T-helper 17 cell (primary cell): ENCODE measurements at regions not wholly inside any gene's neighbourhood (a gene's known extent, or its start where the extent isn't known, plus 50 kb on each side); places are given as distances from the start of the nearest gene placed in this dataset.

ENCODE experiments used
- ATAC-seq: fragments of 150-1000 bp; cut with Tn5 transposase; 2 replicates; pipeline ENCODE4 v1.10.0; 2021; ENCODE audit warnings: mild to moderate bottlenecking, moderate library complexity
- DNase-seq, 3 donors: peaks; one replicate each; pipeline versions ENCODE4 v3.0.0 to v3.0.0-alpha.2; 2020 to 2021
- H3K9me3 ChIP-seq: one replicate; pipeline ENCODE4 v1.7.0; 2013; ENCODE audit warnings: low read length, mild to moderate bottlenecking; ENCODE audit not compliant: control insufficient read depth, poor library complexity, severe bottlenecking
- H3K27ac Mint-ChIP-seq: one replicate; pipeline ENCODE4 v1.8.0; 2022; ENCODE audit warnings: mild to moderate bottlenecking, moderate library complexity, mixed read lengths
- H3K27me3 Mint-ChIP-seq: one replicate; pipeline ENCODE4 v1.8.0; 2022; ENCODE audit warnings: mixed read lengths
- H3K36me3 Mint-ChIP-seq: one replicate; pipeline ENCODE4 v1.8.0; 2022; ENCODE audit warnings: low read depth, mixed read lengths
- H3K4me1 Mint-ChIP-seq: one replicate; pipeline ENCODE4 v1.8.0; 2022; ENCODE audit warnings: mild to moderate bottlenecking, mixed read lengths
- H3K4me3 Mint-ChIP-seq: one replicate; pipeline ENCODE4 v1.8.0; 2022; ENCODE audit warnings: mild to moderate bottlenecking, moderate library complexity, mixed read lengths

DNA sequence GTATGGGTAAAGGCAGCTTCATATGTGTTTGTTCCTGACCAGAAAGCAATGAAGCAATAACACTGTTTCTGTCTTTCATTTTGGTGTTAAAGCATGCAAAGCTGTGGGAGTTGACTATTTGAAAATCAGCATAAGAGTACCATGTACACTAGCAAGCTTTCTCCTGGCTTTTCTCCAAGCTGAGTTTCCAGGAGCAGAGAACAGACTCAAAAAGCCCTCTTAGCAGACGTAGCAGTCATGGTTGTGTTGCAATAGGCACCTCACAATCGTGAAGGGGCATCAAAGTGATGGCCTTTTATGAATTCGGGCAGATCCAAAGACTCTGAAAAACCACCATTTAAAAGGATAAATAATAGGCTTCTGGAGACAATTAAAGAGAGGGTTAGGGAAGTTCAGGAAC, 159.7 kb downstream of the PTGER3 start:
- no peaks in the 10 kb centered on the region for H3K9me3 ChIP-seq
- no peak for ATAC-seq
- no peak for DNase-seq
- no peaks in the 10 kb centered on the region for H3K36me3 Mint-ChIP-seq
- no peaks in the 10 kb centered on the region for H3K4me1 Mint-ChIP-seq
- H3K27ac Mint-ChIP-seq: no peak overlapping the region
- H3K4me3 Mint-ChIP-seq: no peak overlapping the region
- no peaks in the 10 kb centered on the region for H3K27me3 Mint-ChIP-seq

- ATAC-seq (no peak), DNase-seq (no peak)
- H3K36me3 Mint-ChIP-seq: no peaks in the 10 kb centered on the region
- H3K9me3 ChIP-seq: no peaks in the 10 kb centered on the region
- no peaks in the 10 kb centered on the region for H3K4me1 Mint-ChIP-seq
- H3K27me3 Mint-ChIP-seq: no peaks in the 10 kb centered on the region
- no peak overlapping the region for H3K4me3 Mint-ChIP-seq
- H3K27ac Mint-ChIP-seq: no peak overlapping the region
Measured at GRCh38 chr1:70888722-70889121, 158.9 kb downstream of the PTGER3 start.

DNA sequence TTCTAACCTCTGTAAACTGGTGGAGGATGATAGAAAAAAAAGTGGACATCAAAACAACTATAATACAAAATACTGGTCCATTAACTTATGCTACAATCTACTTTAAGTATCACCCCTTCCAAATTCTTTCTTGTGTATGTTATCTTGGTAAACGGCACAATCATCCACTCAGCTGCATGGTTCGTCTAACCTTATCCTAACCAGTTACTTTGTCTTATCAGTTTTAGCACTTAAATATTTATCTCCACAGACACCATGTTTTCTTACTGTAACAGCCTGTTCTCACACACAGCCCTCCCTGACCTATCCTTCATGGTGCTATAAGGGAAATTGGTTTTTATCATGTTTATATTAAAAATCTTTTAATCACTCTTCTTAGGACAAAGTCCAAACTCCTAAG, 157.2 kb downstream of the PTGER3 start:
- no peak overlapping the region for H3K27ac Mint-ChIP-seq
- ATAC-seq (no peak), DNase-seq (no peak)
- H3K4me1 Mint-ChIP-seq: no peaks in the 10 kb centered on the region
- H3K27me3 Mint-ChIP-seq: no peaks in the 10 kb centered on the region
- H3K36me3 Mint-ChIP-seq: no peaks in the 10 kb centered on the region
- H3K9me3 ChIP-seq: no peaks in the 10 kb centered on the region
- H3K4me3 Mint-ChIP-seq: no peak overlapping the region

DNA sequence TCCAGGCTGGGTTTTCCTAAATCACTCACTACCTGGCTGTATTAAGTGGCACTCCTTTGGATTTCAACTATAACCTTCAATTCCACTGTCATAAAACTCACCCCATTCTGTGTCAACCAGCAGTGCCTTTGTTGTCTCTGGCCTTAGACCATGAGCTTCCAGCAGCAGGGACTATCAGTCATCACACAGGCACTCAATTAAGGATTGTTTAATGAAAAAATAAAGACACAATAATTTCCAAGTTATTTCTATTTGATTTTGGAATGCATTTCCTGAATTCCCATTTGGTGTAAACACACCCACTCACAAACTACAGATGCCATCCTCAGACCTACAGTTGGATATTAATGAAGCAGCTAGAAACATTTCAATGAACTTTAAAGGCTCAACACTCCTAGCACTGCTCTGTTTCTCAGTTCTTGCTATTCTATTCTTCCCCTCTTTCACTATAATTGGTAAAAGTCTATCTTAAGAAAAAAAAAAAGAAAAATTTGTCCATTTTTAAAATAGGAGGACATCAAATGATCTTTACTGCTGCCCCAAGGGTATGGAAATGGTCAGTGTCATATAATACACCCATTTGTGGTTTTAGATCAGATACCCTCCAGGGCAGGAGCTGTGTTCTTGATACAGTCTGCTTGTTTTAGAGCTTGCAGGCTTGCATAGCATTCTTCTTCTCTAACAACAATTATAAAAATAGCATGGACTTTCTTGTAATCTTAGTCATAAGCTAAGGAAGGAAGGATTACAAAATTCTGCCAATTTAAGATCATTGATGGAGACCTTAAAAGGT, 156.4 kb downstream of the PTGER3 start:
- Mint-ChIP-seq H3K27me3 (no peaks in the 10 kb centered on the region), H3K4me3 (no peak overlapping the region), H3K36me3 (no peaks in the 10 kb centered on the region), H3K4me1 (no peaks in the 10 kb centered on the region), H3K27ac (no peak overlapping the region)
- no peaks in the 10 kb centered on the region for H3K9me3 ChIP-seq
- DNase-seq: no peak
- no peak for ATAC-seq

- no peak for ATAC-seq
- Mint-ChIP-seq H3K4me1 (no peaks in the 10 kb centered on the region), H3K4me3 (no peak overlapping the region), H3K27me3 (no peaks in the 10 kb centered on the region), H3K27ac (no peak overlapping the region), H3K36me3 (no peaks in the 10 kb centered on the region)
- no peak for DNase-seq
- no peaks in the 10 kb centered on the region for H3K9me3 ChIP-seq
Measured at GRCh38 chr1:70892140-70892539, 155.5 kb downstream of the PTGER3 start.

GRCh38 chr1:70892930-70893329, 154.7 kb downstream of the PTGER3 start:
- no peak for ATAC-seq
- no peaks in the 10 kb centered on the region for H3K4me1 Mint-ChIP-seq
- no peak for DNase-seq
- no peaks in the 10 kb centered on the region for H3K27me3 Mint-ChIP-seq
- no peak overlapping the region for H3K27ac Mint-ChIP-seq
- no peaks in the 10 kb centered on the region for H3K36me3 Mint-ChIP-seq
- no peak overlapping the region for H3K4me3 Mint-ChIP-seq
- H3K9me3 ChIP-seq: no peaks in the 10 kb centered on the region

DNA sequence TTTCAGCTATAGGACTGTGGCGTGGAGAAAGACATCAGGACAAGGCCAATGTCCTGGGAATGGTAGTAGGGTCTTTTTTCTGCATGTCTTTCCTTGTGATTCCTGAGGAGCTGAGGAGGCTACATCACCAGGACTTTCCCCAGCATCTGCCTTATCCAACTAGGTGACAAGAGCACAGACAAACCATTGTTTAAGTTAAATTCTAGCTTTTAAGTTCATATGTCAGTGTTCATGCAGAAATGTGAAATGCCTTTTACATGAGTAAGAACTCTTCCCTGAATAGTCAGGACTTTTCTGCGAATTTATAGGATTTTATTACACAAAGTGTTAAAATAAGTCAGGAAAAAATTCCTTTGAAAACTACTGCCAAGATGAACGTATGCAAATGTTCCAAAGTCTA, 154.2 kb downstream of the PTGER3 start:
- no peaks in the 10 kb centered on the region for H3K4me1 Mint-ChIP-seq
- no peaks in the 10 kb centered on the region for H3K9me3 ChIP-seq
- no peak overlapping the region for H3K27ac Mint-ChIP-seq
- no peak for ATAC-seq
- H3K4me3 Mint-ChIP-seq: no peak overlapping the region
- DNase-seq: no peak
- no peaks in the 10 kb centered on the region for H3K27me3 Mint-ChIP-seq
- H3K36me3 Mint-ChIP-seq: no peaks in the 10 kb centered on the region

DNA sequence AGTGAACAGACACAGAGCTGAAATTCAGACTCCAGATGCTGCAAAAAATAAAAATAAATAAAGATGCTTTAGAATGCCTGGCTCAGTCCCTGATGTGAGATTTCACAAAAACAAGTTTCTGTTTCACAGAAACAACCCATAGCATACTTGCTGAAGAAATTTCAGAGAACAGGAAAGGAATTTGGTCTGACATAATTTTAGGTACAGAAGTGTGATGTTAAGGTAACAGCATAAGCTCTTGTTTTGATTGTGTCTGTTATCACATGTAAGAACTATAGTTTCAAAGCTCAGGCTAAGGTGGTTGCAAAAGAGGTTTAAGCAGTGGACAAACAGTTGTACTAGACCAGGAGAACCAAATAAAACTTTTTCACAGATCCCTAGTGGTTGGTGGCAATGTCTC, 152.1 kb downstream of the PTGER3 start:
- Mint-ChIP-seq H3K27ac (no peak overlapping the region), H3K4me1 (no peaks in the 10 kb centered on the region), H3K27me3 (no peaks in the 10 kb centered on the region), H3K36me3 (no peaks in the 10 kb centered on the region), H3K4me3 (no peak overlapping the region)
- no peaks in the 10 kb centered on the region for H3K9me3 ChIP-seq
- ATAC-seq (no peak), DNase-seq (no peak)

DNA sequence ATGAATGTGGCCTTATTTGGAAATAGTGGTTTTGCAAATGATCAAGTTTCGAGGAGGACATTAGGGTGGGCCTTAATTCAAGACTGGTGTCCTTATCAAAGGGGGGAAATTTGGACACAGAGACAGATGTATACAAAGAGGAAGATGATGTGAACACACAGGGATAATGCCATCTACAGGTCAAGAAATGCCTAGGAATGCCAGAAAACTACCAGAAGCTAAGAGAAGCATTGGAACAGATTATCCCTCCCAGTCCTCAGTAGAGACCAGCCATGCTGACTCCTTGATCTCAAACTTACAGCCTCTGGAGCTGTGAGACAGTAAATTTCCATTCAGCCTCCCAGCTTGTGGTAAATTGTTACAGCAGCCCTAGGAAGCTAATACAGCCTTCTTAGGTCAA, 151.4 kb downstream of the PTGER3 start:
- Mint-ChIP-seq H3K4me1 (no peaks in the 10 kb centered on the region), H3K36me3 (no peaks in the 10 kb centered on the region), H3K27me3 (no peaks in the 10 kb centered on the region), H3K4me3 (no peak overlapping the region), H3K27ac (no peak overlapping the region)
- DNase-seq (no peak), ATAC-seq (no peak)
- H3K9me3 ChIP-seq: no peaks in the 10 kb centered on the region

DNA sequence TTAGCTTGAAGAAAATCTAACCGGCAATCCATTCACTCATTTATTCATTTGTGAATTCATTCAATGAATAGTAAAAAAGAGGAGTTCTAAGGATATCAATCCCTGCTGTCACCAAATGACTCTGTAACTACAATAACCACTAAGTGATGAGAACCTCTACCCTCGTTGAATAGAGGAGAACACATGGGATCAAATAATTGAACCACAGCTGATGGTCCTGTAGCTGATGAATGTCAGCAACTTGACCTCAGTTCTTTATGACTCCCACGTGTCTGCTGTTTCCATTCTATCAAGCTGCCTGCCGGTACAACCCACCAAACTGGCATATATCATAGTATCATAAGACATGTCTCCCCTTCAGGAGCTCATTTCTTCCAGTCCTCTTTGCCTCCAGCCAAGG, 150.3 kb downstream of the PTGER3 start:
- Mint-ChIP-seq H3K36me3 (no peaks in the 10 kb centered on the region), H3K4me3 (no peak overlapping the region), H3K27ac (no peak overlapping the region), H3K27me3 (no peaks in the 10 kb centered on the region), H3K4me1 (no peaks in the 10 kb centered on the region)
- no peak for ATAC-seq
- peaks cover 2% of the 10 kb centered on the region for H3K9me3 ChIP-seq
- DNase-seq: no peak

- Mint-ChIP-seq H3K27ac (no peak overlapping the region), H3K4me3 (no peak overlapping the region), H3K4me1 (no peaks in the 10 kb centered on the region), H3K36me3 (no peaks in the 10 kb centered on the region), H3K27me3 (no peaks in the 10 kb centered on the region)
- H3K9me3 ChIP-seq: peaks cover 2% of the 10 kb centered on the region
- no peak for DNase-seq
- ATAC-seq: no peak
Measured at GRCh38 chr1:70899735-70900134, 147.9 kb downstream of the PTGER3 start.

DNA sequence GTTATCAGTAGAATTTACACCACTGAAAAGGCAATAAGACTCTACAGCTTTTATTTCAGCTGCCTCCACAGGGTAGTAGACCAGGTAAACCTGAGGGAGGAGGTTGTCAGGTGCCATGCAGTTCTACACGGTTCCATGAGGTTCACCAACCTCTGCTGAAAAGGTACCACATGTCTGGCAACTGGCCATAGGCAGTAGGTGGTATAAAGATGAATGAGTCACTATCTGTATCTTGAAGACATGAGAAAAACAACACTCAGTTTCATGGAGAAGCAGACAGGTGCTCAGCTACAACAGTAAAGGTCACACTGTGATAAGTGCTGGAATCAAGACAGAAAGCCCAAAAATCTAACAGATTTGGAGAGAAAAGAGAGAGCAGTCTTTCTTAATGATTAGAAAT, 145.4 kb downstream of the PTGER3 start:
- Mint-ChIP-seq H3K4me1 (no peaks in the 10 kb centered on the region), H3K27ac (no peak overlapping the region), H3K27me3 (no peaks in the 10 kb centered on the region), H3K36me3 (no peaks in the 10 kb centered on the region), H3K4me3 (no peak overlapping the region)
- no peak for DNase-seq
- no peak for ATAC-seq
- H3K9me3 ChIP-seq: peaks cover 2% of the 10 kb centered on the region

- no peaks in the 10 kb centered on the region for H3K36me3 Mint-ChIP-seq
- H3K27me3 Mint-ChIP-seq: no peaks in the 10 kb centered on the region
- ATAC-seq (no peak), DNase-seq (no peak)
- no peaks in the 10 kb centered on the region for H3K4me1 Mint-ChIP-seq
- H3K4me3 Mint-ChIP-seq: no peak overlapping the region
- H3K27ac Mint-ChIP-seq: no peak overlapping the region
- peaks cover 2% of the 10 kb centered on the region for H3K9me3 ChIP-seq
Measured at GRCh38 chr1:70906800-70907199, 140.8 kb downstream of the PTGER3 start.

DNA sequence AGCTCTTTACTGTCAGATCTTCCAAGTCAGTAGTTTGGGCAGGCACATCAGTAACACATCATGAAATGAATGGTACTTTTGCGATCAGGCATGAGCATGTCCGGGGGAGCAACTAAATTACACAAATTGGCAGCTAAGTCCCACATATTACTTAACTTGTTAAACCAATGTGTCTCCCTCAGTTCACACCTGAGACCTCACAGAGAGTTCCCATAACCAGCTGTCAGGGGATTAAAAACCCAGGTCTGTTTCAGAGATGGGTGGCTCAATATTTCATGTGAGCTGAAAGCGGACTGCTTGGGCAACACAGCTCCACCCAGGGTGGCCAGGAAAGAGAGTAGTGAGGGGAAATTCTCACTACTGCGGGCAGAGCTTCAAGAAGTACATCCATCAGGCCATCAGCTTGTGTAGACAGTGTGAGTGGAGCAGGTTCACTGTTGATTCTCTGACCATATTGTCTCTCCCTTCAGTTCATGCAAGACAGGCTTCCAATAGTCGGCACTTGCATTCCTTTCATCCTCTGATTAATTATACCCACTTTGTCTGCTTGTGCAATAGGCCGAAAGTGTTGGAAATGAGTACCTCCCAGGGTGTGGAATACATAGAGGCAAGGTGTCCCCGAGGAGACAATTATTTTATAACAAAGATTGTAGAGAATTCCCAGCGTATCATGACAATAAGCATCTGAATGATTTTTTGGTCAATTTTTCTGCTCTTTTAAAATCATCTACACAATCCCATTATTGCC, 139.9 kb downstream of the PTGER3 start:
- H3K4me1 Mint-ChIP-seq: no peaks in the 10 kb centered on the region

More for the DNA sequence above, 139.9 kb downstream of the PTGER3 start:
- no peak for DNase-seq
- no peak overlapping the region for H3K27ac Mint-ChIP-seq
- no peaks in the 10 kb centered on the region for H3K9me3 ChIP-seq
- no peak for ATAC-seq
- no peak overlapping the region for H3K4me3 Mint-ChIP-seq
- no peaks in the 10 kb centered on the region for H3K36me3 Mint-ChIP-seq
- H3K27me3 Mint-ChIP-seq: no peaks in the 10 kb centered on the region
